Activated gamma-delta T cell treated with Interleukin-2 at 50 U/mL for 16 hours (primary cell): ENCODE measurements at regions not wholly inside any gene's neighbourhood (a gene's known extent, or its start where the extent isn't known, plus 50 kb on each side); places are given as distances from the start of the nearest gene placed in this dataset.
"Not testable (repeated sequence)": the region's sequence is repeated elsewhere in the genome, so short reads cannot be mapped to it uniquely, and the experiment has no call there.

ENCODE experiments used
- DNase-seq: peaks from one replicate; pipeline ENCODE4 v3.0.0-alpha.2; 2020

- no peak for DNase-seq
Observed at GRCh38 chr21:38619480-38619879, 121.2 kb upstream of the ERG start.

DNA sequence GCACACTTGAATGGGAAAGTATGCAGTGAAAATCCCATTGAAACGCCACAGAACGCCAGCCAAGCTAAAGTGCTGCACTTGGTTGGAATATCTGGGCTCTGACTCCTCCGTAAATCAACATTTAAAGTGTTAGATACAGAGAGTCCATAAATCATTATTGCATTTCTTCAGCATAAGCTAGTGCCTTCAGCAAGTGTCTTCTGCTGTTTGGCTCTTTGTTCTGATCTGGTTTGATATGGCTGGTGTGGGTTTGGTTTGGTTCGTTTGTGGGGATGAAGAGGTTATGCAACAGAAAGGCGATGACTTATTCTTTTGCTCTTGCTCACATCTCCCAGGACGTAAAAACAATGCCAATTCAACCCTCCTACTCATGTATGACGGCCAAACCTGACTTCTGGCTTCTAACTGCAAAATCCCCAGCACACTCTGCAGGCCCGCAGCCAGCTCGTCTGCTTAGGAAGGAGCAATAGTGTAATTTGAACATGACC lies 121.8 kb upstream of the ERG start:
- DNase-seq, result no peak

- no peak for DNase-seq
Observed at GRCh38 chr21:38621132-38621531, 122.9 kb upstream of the ERG start.

DNA sequence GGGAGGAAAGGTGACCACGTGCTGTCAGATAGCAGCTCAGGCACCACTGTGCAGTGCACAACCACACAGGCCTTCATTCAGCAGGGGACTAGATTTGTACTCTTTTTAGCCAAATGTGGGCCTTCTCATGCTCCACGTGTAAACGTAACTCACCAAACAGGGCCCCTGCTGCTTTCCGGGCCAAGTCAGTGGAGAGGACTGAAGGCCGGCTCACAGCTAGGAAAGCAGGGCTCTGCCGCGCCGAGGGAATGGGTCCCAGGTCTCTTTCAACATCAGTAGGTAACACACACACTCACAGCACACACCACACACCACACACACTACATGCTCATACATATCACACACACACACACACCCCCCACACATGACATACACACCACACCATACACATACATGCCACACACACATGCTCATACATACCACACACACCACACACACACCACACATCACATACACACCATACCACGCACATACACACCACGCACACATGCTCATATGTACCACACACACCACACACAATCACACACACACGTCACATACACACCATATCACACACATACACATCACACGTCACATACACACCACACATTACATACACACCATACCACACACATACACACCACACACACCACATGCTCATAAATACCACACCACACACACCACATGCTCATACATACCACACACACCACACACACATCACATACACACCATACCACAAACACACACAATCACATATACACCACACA lies 124.0 kb upstream of the ERG start:
- DNase-seq, result no peak

- DNase-seq, result no peak
Observed at GRCh38 chr21:38622827-38623209, 124.5 kb upstream of the ERG start.

- DNase-seq, result no peak
Observed at GRCh38 chr21:38623552-38623951, 125.3 kb upstream of the ERG start.

DNA sequence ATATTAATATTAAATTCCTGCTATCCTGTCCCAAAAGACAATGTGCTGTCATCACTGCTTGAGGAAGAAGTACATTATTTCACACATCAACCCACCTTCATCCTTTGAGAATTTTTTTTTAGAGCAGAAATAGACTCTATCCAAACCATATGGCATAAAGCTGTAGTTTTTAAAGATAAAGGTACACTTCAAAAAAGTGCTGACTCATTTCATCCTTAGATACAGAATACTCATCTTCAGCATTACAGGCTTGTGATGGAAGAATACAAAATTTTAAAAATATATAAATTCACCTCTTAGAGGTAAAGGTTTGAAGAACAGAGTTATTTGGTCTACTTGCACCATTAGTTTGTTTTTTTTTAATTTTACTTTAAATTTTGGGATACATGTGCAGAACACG lies 126.7 kb upstream of the ERG start:
- no peak for DNase-seq

DNA sequence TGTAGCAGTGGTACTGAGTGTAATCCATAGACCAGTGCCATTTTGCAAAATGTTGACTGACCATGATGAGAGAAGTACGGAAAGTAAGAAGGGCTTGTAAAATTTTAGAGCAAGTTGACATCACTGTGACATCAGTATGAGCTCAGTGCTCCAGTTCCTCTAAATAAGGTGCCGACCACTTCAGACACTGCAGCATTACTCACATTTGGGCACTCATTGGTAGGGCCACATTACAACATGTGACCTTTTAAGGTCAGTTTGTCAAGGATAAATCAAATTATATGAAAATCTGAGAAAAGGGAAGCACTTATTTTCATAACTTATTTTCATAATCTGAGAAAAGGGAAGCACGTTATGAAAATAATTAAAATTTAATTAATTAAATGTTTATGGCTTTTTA lies 128.0 kb upstream of the ERG start:
- no peak for DNase-seq

- no peak for DNase-seq
Observed at GRCh38 chr21:38628349-38628748, 130.1 kb upstream of the ERG start.

GRCh38 chr21:38631206-38631605 lies 132.9 kb upstream of the ERG start:
- no peak for DNase-seq

- DNase-seq, result no peak
Observed at GRCh38 chr21:38631676-38632075, 133.4 kb upstream of the ERG start.

- no peak for DNase-seq
Observed at GRCh38 chr21:38637161-38637560, 138.9 kb upstream of the ERG start.

DNA sequence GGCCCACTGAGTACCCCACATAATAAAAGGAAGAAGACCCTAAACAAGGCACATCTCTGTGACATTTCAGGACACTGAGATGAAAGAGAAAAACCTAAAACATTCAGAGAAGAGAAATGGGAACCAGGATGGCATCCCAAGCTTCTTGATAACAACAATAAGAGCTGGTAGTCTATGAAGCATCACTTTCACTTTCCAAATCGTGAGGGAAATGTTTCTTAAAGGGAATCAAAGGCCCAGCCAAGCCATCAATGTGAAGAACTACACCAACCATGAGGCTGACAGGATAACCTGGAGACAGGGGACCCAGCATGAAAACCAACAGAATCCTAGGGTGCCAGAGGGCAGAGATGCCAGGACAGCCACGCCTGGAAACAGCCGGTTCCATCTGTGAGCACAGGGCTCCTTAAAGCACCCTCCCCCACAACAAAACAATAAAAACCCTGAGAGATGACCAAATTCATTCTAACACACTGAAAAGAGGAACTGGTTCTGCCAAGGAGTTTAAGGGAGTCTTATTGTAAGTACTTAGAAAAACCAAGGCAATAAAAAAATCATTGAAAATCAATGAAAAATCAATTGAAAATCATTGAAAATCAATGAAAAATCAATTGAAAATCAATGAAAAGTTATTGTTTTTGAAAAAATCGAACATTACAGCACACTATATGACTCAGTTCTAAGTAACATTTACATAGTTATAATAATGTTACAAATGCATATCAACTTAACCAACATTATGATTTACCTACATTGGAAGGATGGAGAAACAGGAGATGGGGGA lies 141.5 kb upstream of the ERG start:
- DNase-seq, result no peak

GRCh38 chr21:38640355-38640742 lies 142.1 kb upstream of the ERG start:
- DNase-seq, result not testable (repeated sequence)

GRCh38 chr21:38643404-38644023 lies 145.2 kb upstream of the ERG start:
- no peak for DNase-seq

- no peak for DNase-seq
Observed at GRCh38 chr21:38645282-38645681, 147.0 kb upstream of the ERG start.

DNA sequence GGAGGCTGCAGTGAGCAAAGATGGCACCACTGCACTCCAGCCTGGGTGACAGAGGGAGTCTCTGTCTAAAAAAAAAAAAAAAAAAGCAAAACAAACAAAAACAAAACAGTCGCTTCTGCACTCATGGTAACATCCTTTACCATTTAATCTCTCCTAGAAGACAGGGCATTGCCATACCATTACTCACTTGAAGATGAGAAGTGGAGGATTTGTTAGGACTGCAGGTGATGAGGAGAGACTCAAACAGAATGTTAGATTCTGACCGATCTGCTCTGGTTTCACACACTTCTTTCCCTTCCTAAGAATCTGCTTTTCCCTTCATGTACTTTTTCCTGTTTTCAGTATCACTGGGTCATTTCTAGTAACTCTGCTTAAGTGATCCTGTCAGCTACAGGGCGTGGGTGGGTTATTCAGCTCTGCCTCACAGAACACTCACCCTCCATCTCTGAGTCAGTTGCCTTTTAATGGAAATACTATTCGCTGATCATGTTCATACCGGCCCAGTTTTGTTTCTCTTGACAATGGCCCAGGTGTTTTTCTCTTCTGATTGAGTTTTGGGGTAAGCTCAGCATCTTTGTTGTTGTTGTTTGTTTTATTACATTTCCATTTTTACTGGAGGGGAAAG lies 148.0 kb upstream of the ERG start:
- no peak for DNase-seq

DNA sequence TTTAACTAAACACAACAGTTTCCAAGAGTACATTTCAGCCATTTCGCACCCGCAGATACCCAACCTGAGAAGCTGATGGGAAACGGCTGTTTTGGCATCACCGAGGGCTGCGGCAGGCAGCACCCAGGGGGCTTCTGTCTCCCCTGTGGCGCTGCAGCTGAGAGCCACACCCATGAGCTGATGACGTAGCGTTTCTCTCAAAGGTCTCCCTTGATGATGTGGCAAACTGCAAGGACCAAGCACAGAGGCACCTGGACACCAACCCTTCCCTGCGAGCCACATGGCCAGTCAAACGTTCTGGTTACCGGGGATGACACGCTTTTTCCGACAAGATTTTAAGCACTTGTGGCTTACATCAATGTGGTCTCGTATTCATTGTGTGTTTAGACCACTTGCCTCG lies 150.8 kb upstream of the ERG start:
- DNase-seq, result no peak

- no peak for DNase-seq
Observed at GRCh38 chr21:38651570-38651969, 153.3 kb upstream of the ERG start.

GRCh38 chr21:38652396-38652795 lies 153.3 kb upstream of the ETS2 start:
- DNase-seq, result no peak

- no peak for DNase-seq
Observed at GRCh38 chr21:38654580-38654979, 151.1 kb upstream of the ETS2 start.

DNA sequence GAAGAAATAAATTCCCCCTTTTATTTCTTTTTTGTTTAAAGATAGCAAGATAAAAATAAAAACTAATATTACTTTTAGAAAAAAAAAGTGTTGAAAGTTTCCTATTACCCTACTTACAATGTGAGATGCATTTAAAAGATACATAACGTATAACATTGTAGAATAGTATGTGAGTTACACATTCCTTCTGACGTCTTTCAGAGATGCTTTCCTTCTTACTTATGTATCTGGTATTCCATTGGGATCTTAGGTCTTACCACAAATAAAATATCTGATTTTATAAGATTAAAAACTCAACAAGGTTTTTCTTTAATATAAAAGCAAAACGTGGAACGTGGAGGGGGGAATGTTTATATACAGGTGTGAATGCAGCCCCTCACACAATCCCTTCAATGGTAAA lies 147.2 kb upstream of the ETS2 start:
- no peak for DNase-seq

DNA sequence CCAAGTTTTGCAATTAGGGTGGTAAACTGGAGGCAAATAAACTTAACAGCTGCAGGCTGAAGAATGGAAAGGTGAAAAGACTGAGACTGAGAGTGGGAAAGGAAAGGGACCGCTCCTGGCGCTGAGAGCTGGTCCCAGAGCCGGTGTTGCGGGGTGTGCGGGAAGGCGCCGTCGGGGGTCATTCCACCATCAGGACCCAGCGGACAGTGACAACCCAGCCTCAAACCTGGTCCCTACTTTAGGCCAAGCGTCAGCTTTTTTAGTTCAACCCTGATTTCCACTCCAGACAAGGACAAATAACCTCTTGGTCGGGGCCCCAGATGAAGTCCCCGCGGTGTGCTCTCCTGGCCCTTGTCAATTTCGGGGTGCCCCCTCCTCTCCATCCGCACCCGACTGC lies 145.8 kb upstream of the ETS2 start:
- no peak for DNase-seq
